PC-3 (cell line): ENCODE measurements at regions not wholly inside any gene's neighbourhood (a gene's known extent, or its start where the extent isn't known, plus 50 kb on each side); places are given as distances from the start of the nearest gene placed in this dataset.

ENCODE experiments used
- CTCF ChIP-seq: fragments of 300-600 bp; sonication (generic); conservative IDR thresholded peaks from 2 replicates; pipeline ENCODE4 v1.5.1; 2017; ENCODE audit warnings: antibody characterized with exemption, low read depth, mild to moderate bottlenecking, low read length
- EZH2 ChIP-seq: fragments of 300-600 bp; sonication (generic); IDR thresholded peaks from one replicate; pipeline ENCODE4 v1.6.1; 2017; ENCODE audit warnings: antibody characterized with exemption, mild to moderate bottlenecking, low read length; ENCODE audit not compliant: unreplicated experiment
- EZH2phosphoT487 ChIP-seq: fragments of 300-600 bp; sonication (generic); IDR thresholded peaks from 2 replicates; pipeline ENCODE4 v1.6.1; 2018; ENCODE audit warnings: mild to moderate bottlenecking, antibody characterized with exemption, low read length, borderline replicate concordance

GRCh38 chr13:47420020-47420419, 523.2 kb upstream of the HTR2A start:
- 0 out of 2 replicates have a peak, but pooled peaks have one; percentile 20 for TF ChIP-seq CTCF
- no peak for TF ChIP-seq EZH2
- no peak for TF ChIP-seq EZH2phosphoT487
